ENCODE measurements at regions not wholly inside any gene's neighbourhood (a gene's known extent, or its start where the extent isn't known, plus 50 kb on each side); places are given as distances from the start of the nearest gene placed in this dataset.
"Not testable (repeated sequence)": the region's sequence is repeated elsewhere in the genome, so short reads cannot be mapped to it uniquely, and the experiment has no call there.

DNA sequence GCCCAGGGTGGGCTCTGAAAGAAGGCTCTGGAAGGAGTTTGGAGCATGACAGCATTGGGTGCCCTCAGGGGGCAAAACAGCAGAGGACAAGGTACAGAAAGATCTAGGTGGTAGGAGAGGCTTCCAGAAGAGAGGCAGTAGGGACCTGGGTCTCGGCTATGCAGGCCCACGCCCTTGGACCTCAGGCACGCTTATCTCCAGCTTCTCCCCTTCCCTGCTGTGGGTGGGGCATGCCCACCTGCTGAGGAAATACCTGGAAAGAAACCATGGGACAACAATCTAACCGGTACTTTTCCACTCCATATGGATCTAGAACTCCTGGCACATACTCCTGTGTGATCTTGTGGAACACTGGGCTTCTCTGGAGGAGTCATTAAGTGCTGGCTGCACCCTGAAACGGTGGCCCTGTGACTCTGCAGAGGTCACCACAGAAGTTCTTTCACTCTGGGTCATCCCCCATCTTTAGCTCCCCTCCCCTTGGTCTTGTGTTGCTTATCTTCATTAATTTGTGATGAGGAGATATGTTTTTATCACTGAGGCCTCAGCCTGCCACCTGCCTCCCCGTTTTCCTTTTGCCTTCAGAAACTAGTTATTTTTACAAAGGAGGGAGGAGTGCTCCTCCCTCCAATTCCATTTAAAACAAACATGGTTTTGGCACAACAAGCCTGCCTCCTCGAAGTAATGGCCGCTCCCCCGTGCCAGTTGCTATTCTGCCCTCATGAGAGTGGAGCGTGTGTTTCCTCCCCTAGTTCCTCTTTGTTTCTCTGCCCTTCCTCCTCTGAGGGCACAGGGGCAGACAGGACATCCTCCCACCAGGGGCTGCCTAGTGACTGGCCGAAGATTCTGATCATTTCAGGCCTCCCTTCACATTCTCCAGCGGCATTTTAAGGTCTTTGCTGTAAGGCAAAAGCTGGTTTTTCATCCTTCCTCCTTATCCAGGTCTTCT is 78.0 kb upstream of the ATP5PO start:
- POLR2A ChIA-PET = no interaction called here
- peak overlapping the region in 1 of 8 donors; percentile 24 for H3K27ac Mint-ChIP-seq
- CTCF ChIA-PET = no interaction called here

GRCh38 chr21:33992412-33992811 is 76.8 kb upstream of the ATP5PO start:
- DNase-seq; H3K27me3 Mint-ChIP-seq; H3K4me1 ChIP-seq (ENCODE audit: insufficient read depth, low read length); H3K4me3 Mint-ChIP-seq; POLR2A ChIA-PET; H3K27me3 ChIP-seq (ENCODE audit: insufficient read depth, low read length, poor library complexity, severe bottlenecking); H3K9me3 ChIP-seq (ENCODE audit: low read length); H3K27ac ChIP-seq (ENCODE audit: low read depth, low read length); H3K36me3 ChIP-seq (ENCODE audit: insufficient read depth, low read length); H3K4me1 Mint-ChIP-seq; H3K4me3 ChIP-seq (ENCODE audit: low read length): not testable (repeated sequence)
- peaks cover 0 to 15% (median 2%) of the 10 kb centered on the region in 3 donors for H3K36me3 Mint-ChIP-seq
- CTCF ChIA-PET = interaction anchor here (1.1 kb wide), 1 partner anchor 68 kb away, joined by 3 read pairs; no protein-coding TSS in a partner anchor
- peaks cover 5 to 11% (median 6%) of the 10 kb centered on the region in 5 donors for H3K9me3 Mint-ChIP-seq
- H3K27ac Mint-ChIP-seq = peak overlapping the region in 1 of 8 donors; percentile 26

More for the DNA sequence above, 78.0 kb upstream of the ATP5PO start:
- Mint-ChIP-seq H3K4me3 (no peak overlapping the region), H3K36me3 (peaks cover 0 to 15% (median 2%) of the 10 kb centered on the region in 3 donors), H3K9me3 (peaks cover 5 to 11% (median 6%) of the 10 kb centered on the region in 5 donors), H3K27me3 (peaks cover 0 to 1% of the 10 kb centered on the region in 2 donors), H3K4me1 (peaks cover 8 to 14% (median 13%) of the 10 kb centered on the region in 3 donors)
- Histone ChIP-seq H3K4me1 (ENCODE audit: insufficient read depth, low read length) (peaks cover 7% of the 10 kb centered on the region), H3K27ac (ENCODE audit: low read depth, low read length) (no peak overlapping the region), H3K4me3 (ENCODE audit: low read length) (no peak overlapping the region), H3K27me3 (ENCODE audit: insufficient read depth, low read length, poor library complexity, severe bottlenecking) (no peaks in the 10 kb centered on the region), H3K9me3 (ENCODE audit: low read length) (no peaks in the 10 kb centered on the region), H3K36me3 (ENCODE audit: insufficient read depth, low read length) (no peaks in the 10 kb centered on the region)
- DNase-seq = no peak

DNA sequence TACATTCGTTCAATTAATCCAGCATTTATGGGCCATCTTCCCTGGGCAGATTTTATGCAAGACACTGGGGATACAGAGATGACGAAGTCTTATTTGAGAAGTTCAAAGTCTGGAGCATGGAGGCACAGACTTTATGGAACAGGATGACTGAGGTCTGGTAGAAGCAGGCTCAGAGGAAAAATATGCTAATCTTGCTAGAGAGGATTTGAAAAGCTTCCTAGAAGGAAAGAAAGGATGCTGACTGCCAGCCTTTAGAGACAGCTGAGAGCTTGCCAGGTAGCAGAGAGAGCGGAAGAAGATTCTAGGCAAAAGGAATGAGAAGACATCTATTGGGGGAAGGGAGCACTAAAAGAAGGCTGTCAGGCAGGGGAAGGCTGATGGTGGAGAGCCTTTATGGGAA is 75.5 kb upstream of the ATP5PO start:
- H3K9me3 Mint-ChIP-seq = peaks cover 0 to 7% (median 4%) of the 10 kb centered on the region in 5 donors
- ChIA-PET CTCF (no interaction called here), POLR2A (no interaction called here)

GRCh38 chr21:33989440-33989839 is 73.8 kb upstream of the ATP5PO start:
- H3K27me3 ChIP-seq (ENCODE audit: insufficient read depth, low read length, poor library complexity, severe bottlenecking) = no peaks in the 10 kb centered on the region
- Mint-ChIP-seq H3K4me3 (no peak overlapping the region), H3K27me3 (no peaks in the 10 kb centered on the region), H3K9me3 (peaks cover 0 to 7% (median 4%) of the 10 kb centered on the region in 5 donors), H3K27ac (no peak overlapping the region), H3K4me1 (peaks cover 11 to 27% (median 16%) of the 10 kb centered on the region in 3 donors), H3K36me3 (peaks cover 0 to 15% (median 6%) of the 10 kb centered on the region in 3 donors)
- no peak for DNase-seq
- H3K4me1 ChIP-seq (ENCODE audit: insufficient read depth, low read length) = no peaks in the 10 kb centered on the region
- CTCF ChIA-PET = interaction anchor here (0.7 to 1.2 kb wide), 2 partner anchors 13 to 358 kb away, joined by 3 read pairs; no protein-coding TSS in a partner anchor
- POLR2A ChIA-PET = interaction anchor here (0.6 kb wide), 1 partner anchor 16 kb away, joined by 4 read pairs; no protein-coding TSS in a partner anchor
- H3K36me3 ChIP-seq (ENCODE audit: insufficient read depth, low read length) = no peaks in the 10 kb centered on the region
- no peaks in the 10 kb centered on the region for H3K9me3 ChIP-seq (ENCODE audit: low read length)
- no peak overlapping the region for H3K4me3 ChIP-seq (ENCODE audit: low read length)
- H3K27ac ChIP-seq (ENCODE audit: low read depth, low read length) = no peak overlapping the region

More for the DNA sequence above, 75.5 kb upstream of the ATP5PO start:
- Histone ChIP-seq H3K4me3 (ENCODE audit: low read length) (no peak overlapping the region), H3K27ac (ENCODE audit: low read depth, low read length) (no peak overlapping the region), H3K27me3 (ENCODE audit: insufficient read depth, low read length, poor library complexity, severe bottlenecking) (no peaks in the 10 kb centered on the region), H3K36me3 (ENCODE audit: insufficient read depth, low read length) (no peaks in the 10 kb centered on the region), H3K9me3 (ENCODE audit: low read length) (no peaks in the 10 kb centered on the region), H3K4me1 (ENCODE audit: insufficient read depth, low read length) (no peaks in the 10 kb centered on the region)
- DNase-seq = no peak
- peaks cover 3 to 11% (median 4%) of the 10 kb centered on the region in 3 donors for H3K4me1 Mint-ChIP-seq
- H3K27me3 Mint-ChIP-seq = no peaks in the 10 kb centered on the region
- peak overlapping the region in 1 of 8 donors; percentile 87 for H3K27ac Mint-ChIP-seq
- peaks cover 0 to 15% (median 2%) of the 10 kb centered on the region in 3 donors for H3K36me3 Mint-ChIP-seq
- H3K4me3 Mint-ChIP-seq = no peak overlapping the region

- Mint-ChIP-seq H3K27me3 (no peaks in the 10 kb centered on the region), H3K4me3 (no peak overlapping the region), H3K4me1 (peaks cover 8 to 26% (median 14%) of the 10 kb centered on the region in 3 donors), H3K36me3 (peaks cover 0 to 10% (median 6%) of the 10 kb centered on the region in 3 donors), H3K9me3 (peaks cover 0 to 6% (median 4%) of the 10 kb centered on the region in 5 donors), H3K27ac (peak overlapping the region in 1 of 8 donors; percentile 29)
- no peaks in the 10 kb centered on the region for H3K36me3 ChIP-seq (ENCODE audit: insufficient read depth, low read length)
- POLR2A ChIA-PET = interaction anchor here (0.5 kb wide), 1 partner anchor 91 kb away, joined by 3 read pairs; no protein-coding TSS in a partner anchor
- no peaks in the 10 kb centered on the region for H3K4me1 ChIP-seq (ENCODE audit: insufficient read depth, low read length)
- no peaks in the 10 kb centered on the region for H3K27me3 ChIP-seq (ENCODE audit: insufficient read depth, low read length, poor library complexity, severe bottlenecking)
- no peak overlapping the region for H3K27ac ChIP-seq (ENCODE audit: low read depth, low read length)
- CTCF ChIA-PET = interaction anchor here (1.4 kb wide), 2 partner anchors 19 to 64 kb away, joined by 3 to 4 read pairs; no protein-coding TSS in a partner anchor
- DNase-seq = no peak
- no peak overlapping the region for H3K4me3 ChIP-seq (ENCODE audit: low read length)
- H3K9me3 ChIP-seq (ENCODE audit: low read length) = no peaks in the 10 kb centered on the region
Observed at GRCh38 chr21:33988237-33989017, 72.8 kb upstream of the ATP5PO start.

- POLR2A ChIA-PET = no interaction called here
Observed at GRCh38 chr21:33987461-33987860, 71.9 kb upstream of the ATP5PO start.

DNA sequence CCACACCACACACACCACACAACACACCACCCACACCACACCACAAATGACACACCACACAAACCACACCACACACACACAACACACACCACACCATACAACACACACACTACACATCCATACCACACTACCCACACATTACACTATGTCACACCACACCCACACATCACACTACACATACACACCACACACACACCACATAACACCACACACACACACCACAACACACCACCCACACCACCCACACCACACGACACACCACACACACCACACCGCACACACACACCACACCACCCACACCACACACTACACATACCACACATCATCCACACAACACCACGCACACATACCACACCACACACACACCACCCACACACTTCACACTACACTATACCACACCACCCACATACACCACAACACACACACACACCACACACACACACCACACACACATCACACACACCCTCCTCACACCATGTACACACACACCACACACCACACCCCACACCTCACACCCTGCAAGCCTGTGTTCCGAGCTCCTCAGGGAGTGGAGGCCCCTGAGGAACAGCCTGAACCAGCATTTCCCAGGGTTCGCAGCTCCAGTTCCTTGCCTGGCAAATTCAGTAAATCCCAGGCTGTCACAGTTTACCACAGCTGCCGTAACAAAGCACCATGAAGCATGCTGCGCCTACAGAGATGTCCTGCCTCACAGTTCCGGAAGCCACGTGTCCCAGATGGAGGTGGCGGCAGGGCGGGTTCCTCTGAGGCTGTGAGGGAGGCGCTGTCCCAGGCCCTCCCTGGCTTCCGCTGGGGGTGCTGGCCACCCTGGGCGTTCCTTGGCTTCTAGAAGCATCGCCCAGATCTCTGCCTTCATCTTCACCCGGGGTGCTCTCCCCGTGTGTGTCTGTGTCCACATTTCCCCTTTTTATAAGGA is 69.8 kb upstream of the ATP5PO start:
- Mint-ChIP-seq H3K9me3 (no peaks in the 10 kb centered on the region), H3K4me1 (peaks cover 14 to 43% (median 15%) of the 10 kb centered on the region in 3 donors), H3K27ac (peak overlapping the region; percentile 15 to 93 (median 84)), H3K27me3 (peaks cover 0 to 2% of the 10 kb centered on the region in 2 donors), H3K4me3 (no peak overlapping the region), H3K36me3 (peaks cover 0 to 4% (median 0%) of the 10 kb centered on the region in 3 donors)
- ChIA-PET CTCF (interaction anchor here (2.0 kb wide), 1 partner anchor 61 kb away, joined by 9 read pairs; no protein-coding TSS in a partner anchor), POLR2A (no interaction called here)
- no peak for DNase-seq
- H3K27me3 ChIP-seq (ENCODE audit: insufficient read depth, low read length, poor library complexity, severe bottlenecking) = no peaks in the 10 kb centered on the region
- H3K27ac ChIP-seq (ENCODE audit: low read depth, low read length) = no peak overlapping the region
- H3K4me3 ChIP-seq (ENCODE audit: low read length) = no peak overlapping the region
- no peaks in the 10 kb centered on the region for H3K36me3 ChIP-seq (ENCODE audit: insufficient read depth, low read length)
- no peaks in the 10 kb centered on the region for H3K4me1 ChIP-seq (ENCODE audit: insufficient read depth, low read length)
- H3K9me3 ChIP-seq (ENCODE audit: low read length) = no peaks in the 10 kb centered on the region

More at GRCh38 chr21:33987461-33987860, 71.9 kb upstream of the ATP5PO start:
- Histone ChIP-seq H3K4me3 (ENCODE audit: low read length) (no peak overlapping the region), H3K9me3 (ENCODE audit: low read length) (no peaks in the 10 kb centered on the region), H3K4me1 (ENCODE audit: insufficient read depth, low read length) (no peaks in the 10 kb centered on the region), H3K27ac (ENCODE audit: low read depth, low read length) (no peak overlapping the region), H3K36me3 (ENCODE audit: insufficient read depth, low read length) (no peaks in the 10 kb centered on the region), H3K27me3 (ENCODE audit: insufficient read depth, low read length, poor library complexity, severe bottlenecking) (no peaks in the 10 kb centered on the region)
- Mint-ChIP-seq H3K4me1 (peaks cover 8 to 31% (median 14%) of the 10 kb centered on the region in 3 donors), H3K9me3 (peaks cover 0 to 4% (median 4%) of the 10 kb centered on the region in 5 donors), H3K27me3 (peaks cover 0 to 2% of the 10 kb centered on the region in 2 donors), H3K27ac (peak overlapping the region in 2 of 8 donors; percentile 75 to 77), H3K36me3 (peaks cover 0 to 10% (median 6%) of the 10 kb centered on the region in 3 donors), H3K4me3 (no peak overlapping the region)
- CTCF ChIA-PET = interaction anchor here (1.4 kb wide), 2 partner anchors 18 to 63 kb away, joined by 3 to 4 read pairs; no protein-coding TSS in a partner anchor
- no peak for DNase-seq
